ENCODE measurements at regions not wholly inside any gene's neighbourhood (a gene's known extent, or its start where the extent isn't known, plus 50 kb on each side); places are given as distances from the start of the nearest gene placed in this dataset.
"Not testable (repeated sequence)": the region's sequence is repeated elsewhere in the genome, so short reads cannot be mapped to it uniquely, and the experiment has no call there.

DNA sequence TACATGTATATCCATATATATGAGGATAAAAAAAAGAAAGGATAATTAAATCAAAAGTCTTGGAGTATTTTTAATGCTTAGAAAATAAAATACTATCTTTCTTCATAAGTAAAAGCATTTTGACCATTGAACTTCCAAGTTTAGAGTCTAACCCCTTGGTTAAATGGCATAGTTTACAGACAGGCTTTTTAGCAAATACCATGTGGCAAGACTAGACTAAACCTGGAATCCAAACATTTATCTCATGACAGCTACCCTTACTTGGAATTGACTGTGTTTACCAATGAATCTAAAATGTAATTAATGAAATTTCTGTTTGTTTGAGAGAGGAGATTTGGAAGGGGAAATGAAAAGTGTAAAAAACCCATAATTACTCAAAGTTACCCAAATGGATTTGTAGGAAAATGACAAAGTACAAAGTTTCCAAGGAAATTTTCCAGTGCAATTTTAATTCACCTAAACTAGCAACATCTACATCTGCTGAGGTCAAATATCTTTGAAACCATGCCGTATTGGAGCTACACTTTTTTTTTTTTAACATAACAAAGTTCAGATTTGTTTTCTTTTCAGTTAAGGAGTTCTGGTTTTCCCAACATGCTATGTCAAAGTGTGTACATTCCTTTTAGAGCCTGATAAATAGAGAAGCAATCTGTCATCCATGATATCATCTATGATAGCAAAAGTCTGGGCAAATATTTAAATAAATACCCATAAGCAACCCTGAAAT is 272.1 kb upstream of the DAB2 start:
- no peak for DNase-seq
- Histone ChIP-seq H3K4me3 (ENCODE audit: insufficient read depth, low read depth, low read length, poor library complexity, severe bottlenecking) (no peak overlapping the region), H3K36me3 (ENCODE audit: control insufficient read depth, insufficient read depth, low read length) (no peaks in the 10 kb centered on the region), H3K4me1 (ENCODE audit: control insufficient read depth, insufficient read depth, low read length, poor library complexity, severe bottlenecking) (no peaks in the 10 kb centered on the region), H3K27ac (ENCODE audit: insufficient read depth, low read length, poor library complexity, severe bottlenecking) (no peak overlapping the region), H3K9me3 (ENCODE audit: control insufficient read depth, low read length) (no peaks in the 10 kb centered on the region), H3K27me3 (replicated peaks; ENCODE audit: control insufficient read depth, insufficient read depth, low read length, poor library complexity, severe bottlenecking) (no peaks in the 10 kb centered on the region)

- Histone ChIP-seq H3K4me3 (ENCODE audit: insufficient read depth, low read depth, low read length, poor library complexity, severe bottlenecking) (no peak overlapping the region), H3K4me1 (ENCODE audit: control insufficient read depth, insufficient read depth, low read length, poor library complexity, severe bottlenecking) (no peaks in the 10 kb centered on the region), H3K27me3 (replicated peaks; ENCODE audit: control insufficient read depth, insufficient read depth, low read length, poor library complexity, severe bottlenecking) (no peaks in the 10 kb centered on the region), H3K36me3 (ENCODE audit: control insufficient read depth, insufficient read depth, low read length) (no peaks in the 10 kb centered on the region), H3K27ac (ENCODE audit: insufficient read depth, low read length, poor library complexity, severe bottlenecking) (no peak overlapping the region), H3K9me3 (ENCODE audit: control insufficient read depth, low read length) (no peaks in the 10 kb centered on the region)
- DNase-seq, result no peak
These were observed 267.2 kb upstream of the DAB2 start for GRCh38 chr5:39691993-39692392.

DNA sequence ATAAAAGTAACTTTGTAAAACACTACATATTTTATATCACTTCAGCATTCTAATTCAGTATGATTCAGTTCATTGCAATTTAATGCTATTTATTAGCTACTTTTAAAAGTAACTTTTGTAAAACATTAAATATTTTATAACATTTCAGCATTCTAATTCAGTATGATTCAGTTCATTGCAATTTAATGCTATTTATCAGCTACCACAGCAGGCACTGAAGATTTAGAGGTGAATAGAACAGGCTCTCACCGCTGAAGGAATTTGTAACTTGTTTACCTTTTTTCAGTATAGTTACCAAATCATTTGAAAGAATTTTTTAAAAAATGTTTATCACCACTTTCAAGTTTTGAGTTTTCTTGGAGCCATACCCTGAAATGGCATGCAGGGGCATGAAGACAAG is 266.4 kb upstream of the DAB2 start:
- Histone ChIP-seq H3K27me3 (replicated peaks; ENCODE audit: control insufficient read depth, insufficient read depth, low read length, poor library complexity, severe bottlenecking) (no peaks in the 10 kb centered on the region), H3K27ac (ENCODE audit: insufficient read depth, low read length, poor library complexity, severe bottlenecking) (no peak overlapping the region), H3K4me1 (ENCODE audit: control insufficient read depth, insufficient read depth, low read length, poor library complexity, severe bottlenecking) (no peaks in the 10 kb centered on the region), H3K36me3 (ENCODE audit: control insufficient read depth, insufficient read depth, low read length) (no peaks in the 10 kb centered on the region), H3K4me3 (ENCODE audit: insufficient read depth, low read depth, low read length, poor library complexity, severe bottlenecking) (no peak overlapping the region), H3K9me3 (ENCODE audit: control insufficient read depth, low read length) (no peaks in the 10 kb centered on the region)
- no peak for DNase-seq

DNA sequence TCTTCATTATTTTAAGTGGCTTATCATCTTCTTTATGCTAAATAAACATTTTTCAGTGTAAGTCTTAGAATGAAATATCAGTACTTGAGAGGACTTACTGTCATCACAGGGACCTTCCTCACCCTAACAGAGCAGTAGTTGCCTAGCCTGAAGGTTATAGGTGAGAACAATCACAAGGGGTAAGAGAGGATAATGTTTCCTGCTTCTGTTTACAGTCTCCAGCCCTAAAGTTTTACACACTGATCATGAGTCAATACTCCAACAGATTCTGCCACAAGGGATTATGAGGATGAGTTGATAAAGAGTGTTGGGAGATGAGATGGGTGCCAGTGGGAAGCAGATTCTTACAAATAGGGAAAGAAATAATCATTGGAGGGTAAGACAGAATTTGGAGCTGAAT is 265.1 kb upstream of the DAB2 start:
- Histone ChIP-seq H3K36me3 (ENCODE audit: control insufficient read depth, insufficient read depth, low read length) (no peaks in the 10 kb centered on the region), H3K4me3 (ENCODE audit: insufficient read depth, low read depth, low read length, poor library complexity, severe bottlenecking) (no peak overlapping the region), H3K27ac (ENCODE audit: insufficient read depth, low read length, poor library complexity, severe bottlenecking) (no peak overlapping the region), H3K9me3 (ENCODE audit: control insufficient read depth, low read length) (no peaks in the 10 kb centered on the region), H3K27me3 (replicated peaks; ENCODE audit: control insufficient read depth, insufficient read depth, low read length, poor library complexity, severe bottlenecking) (no peaks in the 10 kb centered on the region), H3K4me1 (ENCODE audit: control insufficient read depth, insufficient read depth, low read length, poor library complexity, severe bottlenecking) (no peaks in the 10 kb centered on the region)
- DNase-seq, result no peak

- not testable (repeated sequence) for H3K9me3 ChIP-seq (ENCODE audit: control insufficient read depth, low read length); DNase-seq; H3K4me1 ChIP-seq (ENCODE audit: control insufficient read depth, insufficient read depth, low read length, poor library complexity, severe bottlenecking); H3K36me3 ChIP-seq (ENCODE audit: control insufficient read depth, insufficient read depth, low read length); H3K27ac ChIP-seq (ENCODE audit: insufficient read depth, low read length, poor library complexity, severe bottlenecking); H3K4me3 ChIP-seq (ENCODE audit: insufficient read depth, low read depth, low read length, poor library complexity, severe bottlenecking); H3K27me3 ChIP-seq (replicated peaks; ENCODE audit: control insufficient read depth, insufficient read depth, low read length, poor library complexity, severe bottlenecking)
These were observed 263.1 kb upstream of the DAB2 start for GRCh38 chr5:39687924-39688323.

DNA sequence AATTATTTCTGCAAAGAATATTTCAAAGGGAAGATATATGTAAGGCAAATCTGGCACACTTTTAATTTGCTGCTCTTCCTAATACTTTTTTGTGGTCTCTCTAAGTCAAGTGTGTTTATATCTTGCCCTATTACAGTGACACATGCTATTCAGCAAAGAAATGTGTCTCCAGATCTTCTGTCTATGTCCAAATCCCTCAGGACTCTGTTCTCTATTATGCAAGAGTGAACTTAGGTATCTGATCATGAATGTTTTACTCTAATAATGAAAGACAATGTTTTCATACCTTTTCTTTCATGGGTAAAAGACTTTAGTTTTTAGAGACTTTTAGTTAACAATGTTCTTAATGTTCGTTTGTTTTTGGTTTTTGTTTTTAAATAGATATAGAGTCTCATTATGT is 255.4 kb upstream of the DAB2 start:
- Histone ChIP-seq H3K27ac (ENCODE audit: insufficient read depth, low read length, poor library complexity, severe bottlenecking) (no peak overlapping the region), H3K4me1 (ENCODE audit: control insufficient read depth, insufficient read depth, low read length, poor library complexity, severe bottlenecking) (no peaks in the 10 kb centered on the region), H3K4me3 (ENCODE audit: insufficient read depth, low read depth, low read length, poor library complexity, severe bottlenecking) (no peak overlapping the region), H3K9me3 (ENCODE audit: control insufficient read depth, low read length) (no peaks in the 10 kb centered on the region), H3K36me3 (ENCODE audit: control insufficient read depth, insufficient read depth, low read length) (no peaks in the 10 kb centered on the region), H3K27me3 (replicated peaks; ENCODE audit: control insufficient read depth, insufficient read depth, low read length, poor library complexity, severe bottlenecking) (no peaks in the 10 kb centered on the region)
- no peak for DNase-seq

GRCh38 chr5:39678534-39678933 is 253.8 kb upstream of the DAB2 start:
- DNase-seq, result no peak
- H3K9me3 ChIP-seq (ENCODE audit: control insufficient read depth, low read length), result no peaks in the 10 kb centered on the region
- H3K4me3 ChIP-seq (ENCODE audit: insufficient read depth, low read depth, low read length, poor library complexity, severe bottlenecking), result no peak overlapping the region
- H3K27ac ChIP-seq (ENCODE audit: insufficient read depth, low read length, poor library complexity, severe bottlenecking), result no peak overlapping the region
- H3K36me3 ChIP-seq (ENCODE audit: control insufficient read depth, insufficient read depth, low read length), result no peaks in the 10 kb centered on the region
- H3K27me3 ChIP-seq (replicated peaks; ENCODE audit: control insufficient read depth, insufficient read depth, low read length, poor library complexity, severe bottlenecking), result no peaks in the 10 kb centered on the region
- no peaks in the 10 kb centered on the region for H3K4me1 ChIP-seq (ENCODE audit: control insufficient read depth, insufficient read depth, low read length, poor library complexity, severe bottlenecking)

DNA sequence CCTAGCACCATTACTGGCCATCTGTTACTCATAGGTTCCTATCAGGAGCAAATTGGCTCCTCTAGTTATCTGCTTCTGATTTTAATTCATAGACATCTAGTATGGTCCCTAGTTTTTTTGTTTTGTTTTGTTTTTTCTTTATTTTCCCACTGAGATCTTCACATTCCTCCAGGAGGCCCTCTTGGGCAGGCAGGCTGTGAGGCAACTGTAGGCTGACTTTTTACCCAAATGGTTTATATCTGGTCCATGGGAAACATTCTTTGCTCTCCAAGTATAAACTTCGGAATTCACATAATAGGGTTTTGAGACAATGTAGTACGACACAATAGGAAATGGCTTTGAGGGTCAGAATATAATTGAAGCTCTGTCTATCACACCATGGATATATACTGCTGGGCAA is 250.9 kb upstream of the DAB2 start:
- no peaks in the 10 kb centered on the region for H3K27me3 ChIP-seq (replicated peaks; ENCODE audit: control insufficient read depth, insufficient read depth, low read length, poor library complexity, severe bottlenecking)
- DNase-seq, result no peak
- no peaks in the 10 kb centered on the region for H3K9me3 ChIP-seq (ENCODE audit: control insufficient read depth, low read length)
- no peaks in the 10 kb centered on the region for H3K4me1 ChIP-seq (ENCODE audit: control insufficient read depth, insufficient read depth, low read length, poor library complexity, severe bottlenecking)
- H3K27ac ChIP-seq (ENCODE audit: insufficient read depth, low read length, poor library complexity, severe bottlenecking), result no peak overlapping the region
- no peak overlapping the region for H3K4me3 ChIP-seq (ENCODE audit: insufficient read depth, low read depth, low read length, poor library complexity, severe bottlenecking)
- no peaks in the 10 kb centered on the region for H3K36me3 ChIP-seq (ENCODE audit: control insufficient read depth, insufficient read depth, low read length)

DNA sequence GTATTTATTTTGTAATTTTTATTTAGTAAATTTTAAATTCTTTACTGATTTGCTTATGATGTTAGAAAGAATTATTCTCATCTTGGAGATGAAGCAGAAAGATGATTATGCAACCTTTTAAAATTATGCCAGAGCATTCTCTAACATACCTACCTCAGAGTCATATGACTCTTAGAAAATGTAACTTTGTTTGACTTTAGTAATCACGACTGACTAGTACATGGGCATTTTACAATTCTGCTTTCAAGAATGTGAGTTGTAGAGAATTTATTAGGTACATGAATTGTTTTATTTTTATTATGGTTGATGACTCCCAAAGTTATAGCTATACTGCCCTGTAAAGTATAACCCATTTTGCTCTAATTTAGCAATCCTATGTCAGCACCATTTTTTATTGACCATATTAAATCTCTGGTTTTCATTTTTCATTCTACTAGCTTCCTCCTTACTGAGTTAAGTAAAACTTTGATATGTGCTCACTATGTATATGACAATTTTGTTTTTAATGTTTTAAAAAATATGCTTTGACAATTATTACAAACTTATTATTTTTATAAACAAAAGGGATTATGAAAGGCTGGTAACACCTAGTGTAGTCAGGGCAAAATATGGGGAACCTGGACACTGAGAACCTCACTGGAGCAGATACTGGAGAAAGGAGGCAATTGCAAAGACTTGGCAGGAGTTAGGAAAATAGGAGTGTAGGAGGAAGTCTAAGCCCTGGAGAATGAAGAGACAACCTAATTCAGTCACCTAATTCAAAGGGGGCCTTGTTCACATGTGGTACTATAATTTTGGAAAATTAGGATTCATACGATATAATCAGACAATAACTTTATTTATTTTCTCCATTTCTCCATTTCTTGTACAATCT is 249.7 kb upstream of the DAB2 start:
- Histone ChIP-seq H3K27ac (ENCODE audit: insufficient read depth, low read length, poor library complexity, severe bottlenecking) (no peak overlapping the region), H3K27me3 (replicated peaks; ENCODE audit: control insufficient read depth, insufficient read depth, low read length, poor library complexity, severe bottlenecking) (no peaks in the 10 kb centered on the region), H3K4me1 (ENCODE audit: control insufficient read depth, insufficient read depth, low read length, poor library complexity, severe bottlenecking) (no peaks in the 10 kb centered on the region), H3K4me3 (ENCODE audit: insufficient read depth, low read depth, low read length, poor library complexity, severe bottlenecking) (no peak overlapping the region), H3K36me3 (ENCODE audit: control insufficient read depth, insufficient read depth, low read length) (no peaks in the 10 kb centered on the region), H3K9me3 (ENCODE audit: control insufficient read depth, low read length) (no peaks in the 10 kb centered on the region)
- DNase-seq, result no peak

- no peak overlapping the region for H3K4me3 ChIP-seq (ENCODE audit: insufficient read depth, low read depth, low read length, poor library complexity, severe bottlenecking)
- no peaks in the 10 kb centered on the region for H3K4me1 ChIP-seq (ENCODE audit: control insufficient read depth, insufficient read depth, low read length, poor library complexity, severe bottlenecking)
- no peaks in the 10 kb centered on the region for H3K9me3 ChIP-seq (ENCODE audit: control insufficient read depth, low read length)
- no peaks in the 10 kb centered on the region for H3K27me3 ChIP-seq (replicated peaks; ENCODE audit: control insufficient read depth, insufficient read depth, low read length, poor library complexity, severe bottlenecking)
- H3K36me3 ChIP-seq (ENCODE audit: control insufficient read depth, insufficient read depth, low read length), result no peaks in the 10 kb centered on the region
- H3K27ac ChIP-seq (ENCODE audit: insufficient read depth, low read length, poor library complexity, severe bottlenecking), result no peak overlapping the region
- no peak for DNase-seq
These were observed 246.8 kb upstream of the DAB2 start for GRCh38 chr5:39671561-39671961.

Data from effector memory CD4-positive, alpha-beta T cell (primary cell).